Neural progenitor cell (in vitro differentiated cells): ENCODE measurements at regions not wholly inside any gene's neighbourhood (a gene's known extent, or its start where the extent isn't known, plus 50 kb on each side); places are given as distances from the start of the nearest gene placed in this dataset.

Experiments used
- DNase-seq: peaks from one replicate; pipeline ENCODE4 v3.0.0-alpha.2; 2016; ENCODE audit warnings: low spot score
- H2AFZ ChIP-seq: fragments of 200-600 bp; sonication (generic); replicated peaks from 2 replicates; pipeline ENCODE4 v1.6.1; 2016; ENCODE audit warnings: antibody characterized with exemption
- H3F3A ChIP-seq: fragments of 200-600 bp; sonication (generic); 2 replicates; pipeline ENCODE4 v1.6.1; 2016; ENCODE audit warnings: antibody characterized with exemption, low read depth
- H3K27ac ChIP-seq: fragments of 200-600 bp; sonication (generic); 2 replicates; pipeline ENCODE4 v1.5.1; 2016; ENCODE audit warnings: mild to moderate bottlenecking
- H3K27me3 ChIP-seq: fragments of 200-600 bp; sonication (generic); 2 replicates; pipeline ENCODE4 v1.6.1; 2016; ENCODE audit warnings: mild to moderate bottlenecking, moderate library complexity
- H3K36me3 ChIP-seq: fragments of 200-600 bp; sonication (generic); 2 replicates; pipeline ENCODE4 v1.5.1; 2016
- H3K4me1 ChIP-seq: fragments of 200-600 bp; sonication (generic); 2 replicates; pipeline ENCODE4 v1.6.1; 2016; ENCODE audit warnings: mixed run types
- H3K4me2 ChIP-seq: fragments of 200-600 bp; sonication (generic); 2 replicates; pipeline ENCODE4 v1.6.1; 2016
- H3K4me3 ChIP-seq: fragments of 200-600 bp; sonication (generic); 2 replicates; pipeline ENCODE4 v1.5.1; 2016
- H3K79me2 ChIP-seq: fragments of 200-600 bp; sonication (generic); 2 replicates; pipeline ENCODE4 v1.6.1; 2016; ENCODE audit warnings: low read depth
- H3K9ac ChIP-seq: fragments of 200-600 bp; sonication (generic); 2 replicates; pipeline ENCODE4 v1.6.1; 2016
- H3K9me3 ChIP-seq: fragments of 200-600 bp; sonication (generic); 2 replicates; pipeline ENCODE4 v1.5.1; 2016; ENCODE audit warnings: low read depth
- H4K20me1 ChIP-seq: fragments of 200-600 bp; sonication (generic); 2 replicates; pipeline ENCODE4 v1.6.1; 2016; ENCODE audit warnings: low read depth
- H3K27ac Mint-ChIP-seq: 3 replicates; pipeline ENCODE4 v1.8.0; 2021; ENCODE audit warnings: mixed read lengths
- H3K27me3 Mint-ChIP-seq: 2 replicates; pipeline ENCODE4 v1.8.0; 2022; ENCODE audit warnings: low read depth, mild to moderate bottlenecking, inconsistent platforms, moderate library complexity, mixed read lengths; ENCODE audit not compliant: insufficient read depth
- H3K36me3 Mint-ChIP-seq: 3 replicates; pipeline ENCODE4 v1.8.0; 2021; ENCODE audit warnings: mixed read lengths
- H3K4me1 Mint-ChIP-seq: 3 replicates; pipeline ENCODE4 v1.8.0; 2021; ENCODE audit warnings: mixed read lengths
- H3K4me3 Mint-ChIP-seq: 3 replicates; pipeline ENCODE4 v1.8.0; 2021; ENCODE audit warnings: mild to moderate bottlenecking, moderate library complexity, mixed read lengths
- H3K9me3 Mint-ChIP-seq: 3 replicates; pipeline ENCODE4 v1.8.0; 2020; ENCODE audit warnings: mixed read lengths
- CTCF ChIP-seq: fragments of 200-600 bp; sonication (generic); IDR thresholded peaks from 2 replicates; pipeline ENCODE4 v1.5.1; 2017; ENCODE audit warnings: antibody characterized with exemption, mild to moderate bottlenecking
- EZH2 ChIP-seq: fragments of 200-600 bp; sonication (generic); IDR thresholded peaks from 2 replicates; pipeline ENCODE4 v1.6.1; 2017; ENCODE audit warnings: antibody characterized with exemption, mild to moderate bottlenecking, moderate library complexity
- EZH2phosphoT487 ChIP-seq: fragments of 200-600 bp; sonication (generic); IDR thresholded peaks from 2 replicates; pipeline ENCODE4 v1.6.1; 2017; ENCODE audit warnings: antibody characterized with exemption

- Histone ChIP-seq H3K4me1 (no peaks in the 10 kb centered on the region), H3K9me3 (no peaks in the 10 kb centered on the region), H3F3A (no peaks in the 10 kb centered on the region), H2AFZ (no peak overlapping the region), H3K27ac (no peak overlapping the region), H3K27me3 (no peaks in the 10 kb centered on the region), H3K4me3 (no peak overlapping the region), H3K4me2 (no peak overlapping the region), H3K36me3 (no peaks in the 10 kb centered on the region), H3K79me2 (no peaks in the 10 kb centered on the region), H3K9ac (no peak overlapping the region), H4K20me1 (no peaks in the 10 kb centered on the region)
- no peak for TF ChIP-seq EZH2
- TF ChIP-seq EZH2phosphoT487: no peak
- TF ChIP-seq CTCF: no peak
- no peaks in the 10 kb centered on the region for H3K36me3 Mint-ChIP-seq
- no peaks in the 10 kb centered on the region for H3K27me3 Mint-ChIP-seq
- no peaks in the 10 kb centered on the region for H3K9me3 Mint-ChIP-seq
- H3K4me1 Mint-ChIP-seq: no peaks in the 10 kb centered on the region
- H3K27ac Mint-ChIP-seq: no peak overlapping the region
- DNase-seq: no peak
- H3K4me3 Mint-ChIP-seq: no peak overlapping the region
Observed at GRCh38 chr16:52235186-52235585, 311.8 kb downstream of the TOX3 start.

DNA sequence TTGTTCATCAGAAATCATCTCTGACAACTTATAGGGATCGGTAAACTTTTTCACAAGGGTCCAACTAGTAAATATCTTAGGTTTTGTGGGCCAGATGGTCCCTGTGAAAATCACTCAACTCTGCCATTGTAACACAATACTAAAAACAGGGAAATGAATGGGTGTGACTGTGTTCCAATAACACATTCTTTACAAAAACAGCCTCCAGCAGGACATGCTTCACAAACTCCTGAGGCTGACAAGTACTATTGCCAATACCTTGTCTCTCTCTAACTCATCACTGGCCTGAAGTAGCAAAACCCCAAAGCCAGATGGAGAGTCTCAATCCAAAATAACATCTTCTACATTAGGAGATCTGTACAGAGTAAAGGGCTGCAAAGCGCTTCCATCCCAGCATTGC lies 312.3 kb downstream of the TOX3 start:
- H2AFZ ChIP-seq: no peak overlapping the region
- no peak overlapping the region for H3K4me3 Mint-ChIP-seq
- no peaks in the 10 kb centered on the region for H3F3A ChIP-seq
- no peak overlapping the region for H3K9ac ChIP-seq
- no peaks in the 10 kb centered on the region for H3K9me3 Mint-ChIP-seq
- no peaks in the 10 kb centered on the region for H4K20me1 ChIP-seq
- no peaks in the 10 kb centered on the region for H3K4me1 Mint-ChIP-seq
- H3K27me3 ChIP-seq: no peaks in the 10 kb centered on the region
- no peaks in the 10 kb centered on the region for H3K9me3 ChIP-seq
- no peak overlapping the region for H3K4me2 ChIP-seq
- no peak overlapping the region for H3K27ac Mint-ChIP-seq
- no peaks in the 10 kb centered on the region for H3K27me3 Mint-ChIP-seq
- no peak for DNase-seq
- no peak overlapping the region for H3K27ac ChIP-seq
- no peaks in the 10 kb centered on the region for H3K79me2 ChIP-seq
- no peaks in the 10 kb centered on the region for H3K4me1 ChIP-seq
- H3K4me3 ChIP-seq: no peak overlapping the region
- no peaks in the 10 kb centered on the region for H3K36me3 Mint-ChIP-seq
- no peaks in the 10 kb centered on the region for H3K36me3 ChIP-seq
- TF ChIP-seq EZH2phosphoT487 (no peak), CTCF (no peak), EZH2 (no peak)

DNA sequence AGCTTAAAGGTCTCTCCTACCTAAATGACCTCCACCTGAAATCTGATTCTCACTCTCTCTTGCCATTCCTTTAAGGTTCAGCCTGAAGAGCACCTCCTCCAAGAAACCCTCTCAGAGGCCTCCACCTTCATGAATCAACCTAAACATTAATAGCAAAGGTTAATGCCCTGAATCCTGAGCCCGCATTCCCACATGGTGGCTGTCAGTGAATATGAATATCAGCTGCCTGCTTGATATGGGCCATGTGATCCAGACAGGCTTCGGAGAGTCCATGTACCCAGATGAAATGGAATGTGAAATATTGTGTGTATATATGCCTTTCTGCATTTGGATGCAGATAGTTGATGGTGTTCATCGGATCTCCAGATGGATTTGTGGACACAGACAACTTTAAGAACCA lies 317.5 kb downstream of the TOX3 start:
- TF ChIP-seq EZH2phosphoT487 (no peak), CTCF (no peak), EZH2 (no peak)
- no peaks in the 10 kb centered on the region for H4K20me1 ChIP-seq
- H3K27ac ChIP-seq: no peak overlapping the region
- no peaks in the 10 kb centered on the region for H3K27me3 ChIP-seq
- Mint-ChIP-seq H3K9me3 (peaks cover 5% of the 10 kb centered on the region), H3K36me3 (no peaks in the 10 kb centered on the region), H3K27me3 (peaks cover 4% of the 10 kb centered on the region), H3K4me1 (peaks cover 2% of the 10 kb centered on the region), H3K27ac (no peak overlapping the region), H3K4me3 (no peak overlapping the region)
- H3K4me1 ChIP-seq: no peaks in the 10 kb centered on the region
- H3K79me2 ChIP-seq: no peaks in the 10 kb centered on the region
- H2AFZ ChIP-seq: no peak overlapping the region
- H3K9me3 ChIP-seq: peaks cover 3% of the 10 kb centered on the region
- no peaks in the 10 kb centered on the region for H3K36me3 ChIP-seq
- H3K9ac ChIP-seq: no peak overlapping the region
- H3K4me2 ChIP-seq: no peak overlapping the region
- no peaks in the 10 kb centered on the region for H3F3A ChIP-seq
- DNase-seq: no peak
- H3K4me3 ChIP-seq: no peak overlapping the region

- H3K79me2 ChIP-seq: no peaks in the 10 kb centered on the region
Observed at GRCh38 chr16:52227851-52228250, 319.1 kb downstream of the TOX3 start.

More at GRCh38 chr16:52227851-52228250, 319.1 kb downstream of the TOX3 start:
- TF ChIP-seq CTCF: no peak
- no peak for TF ChIP-seq EZH2
- TF ChIP-seq EZH2phosphoT487: no peak
- H3K27me3 Mint-ChIP-seq: peaks cover 6% of the 10 kb centered on the region
- no peaks in the 10 kb centered on the region for H3K36me3 Mint-ChIP-seq
- no peak for DNase-seq
- peaks cover 2% of the 10 kb centered on the region for H3K4me1 Mint-ChIP-seq
- Histone ChIP-seq H2AFZ (no peak overlapping the region), H3K27me3 (no peaks in the 10 kb centered on the region), H4K20me1 (no peaks in the 10 kb centered on the region), H3F3A (no peaks in the 10 kb centered on the region), H3K9me3 (peaks cover 3% of the 10 kb centered on the region), H3K36me3 (no peaks in the 10 kb centered on the region), H3K9ac (no peak overlapping the region), H3K27ac (no peak overlapping the region), H3K4me1 (no peaks in the 10 kb centered on the region), H3K4me2 (no peak overlapping the region), H3K4me3 (no peak overlapping the region)
- no peak overlapping the region for H3K27ac Mint-ChIP-seq
- no peak overlapping the region for H3K4me3 Mint-ChIP-seq
- peaks cover 5% of the 10 kb centered on the region for H3K9me3 Mint-ChIP-seq
